H1 (cell line): ENCODE measurements at regions not wholly inside any gene's neighbourhood (a gene's known extent, or its start where the extent isn't known, plus 50 kb on each side); places are given as distances from the start of the nearest gene placed in this dataset.
A peak's percentile ranks its signal among the peaks of the same experiment; 100 is the strongest.

ENCODE experiments used
- CTCF ChIA-PET: fragments of 300-600 bp; sonication (Branson Sonifier 250); formaldehyde crosslinking; loops from one replicate; lab custom pipeline; 2021; ENCODE audit not compliant: partially characterized antibody; lab: Charles Lee
- POLR2A ChIA-PET: fragments of 300-600 bp; sonication (Branson Sonifier 250); formaldehyde crosslinking; loops from one replicate; lab custom pipeline; 2021; ENCODE audit warnings: inconsistent platforms; ENCODE audit not compliant: partially characterized antibody; lab: Charles Lee
- DNase-seq, 2 experiments: peaks; one replicate each; pipeline versions ENCODE4 v3.0.0 to v3.0.0-alpha.2; 2010 to 2022; ENCODE audit warnings: low spot score in 2 of 2, low read depth in 1 of 2, mixed read lengths in 1 of 2
- FAIRE-seq: peaks from 2 replicates; lab custom pipeline; 2011; peaks lifted over from hg19 to GRCh38; lab: Jason Lieb, UNC
- H2AFZ ChIP-seq: 2 replicates; pipeline ENCODE4 v1.8.1; 2012; ENCODE audit warnings: low read length, inconsistent platforms
- H2AK5ac ChIP-seq: 2 replicates; pipeline ENCODE4 v1.6.1; 2013; ENCODE audit warnings: low read depth, low read length
- H2BK120ac ChIP-seq: replicated peaks from 2 replicates; pipeline ENCODE3; 2013; ENCODE audit warnings: low read depth, low read length, inconsistent platforms
- H2BK12ac ChIP-seq: 2 replicates; pipeline ENCODE4 v1.6.1; 2013; ENCODE audit warnings: low read depth, low read length
- H2BK15ac ChIP-seq: 2 replicates; pipeline ENCODE4 v1.6.1; 2013; ENCODE audit warnings: low read length
- H2BK20ac ChIP-seq: 2 replicates; pipeline ENCODE4 v1.6.1; 2013; ENCODE audit warnings: low read length
- H2BK5ac ChIP-seq: 2 replicates; pipeline ENCODE4 v1.6.1; 2013; ENCODE audit warnings: low read depth, low read length
- H3K14ac ChIP-seq: 2 replicates; pipeline ENCODE4 v1.6.1; 2013; ENCODE audit warnings: inconsistent platforms; ENCODE audit not compliant: insufficient read length
- H3K18ac ChIP-seq: 2 replicates; pipeline ENCODE4 v1.6.1; 2013; ENCODE audit warnings: low read length; ENCODE audit errors: extremely low read depth
- H3K23ac ChIP-seq: 2 replicates; pipeline ENCODE4 v1.6.1; 2013; ENCODE audit warnings: inconsistent platforms; ENCODE audit not compliant: insufficient read length
- H3K23me2 ChIP-seq: 2 replicates; pipeline ENCODE4 v1.6.1; 2013; ENCODE audit warnings: low read depth, low read length
- H3K27ac ChIP-seq: 2 replicates; pipeline ENCODE4 v1.6.1; 2011; ENCODE audit warnings: low read depth, low read length, inconsistent platforms
- H3K27me3 ChIP-seq, 4 experiments: replicated peaks in 1 of 4; 1 replicate in 1 of 4; 2 replicates in 3 of 4; pipeline versions ENCODE4 v1.6.1 to v1.8.1; 2011 to 2013; ENCODE audit warnings: low read length in 3 of 4, mild to moderate bottlenecking in 3 of 4, inconsistent platforms in 2 of 4, mixed read lengths in 2 of 4, moderate library complexity in 1 of 4; ENCODE audit not compliant: control insufficient read depth in 3 of 4, insufficient read depth in 3 of 4; ENCODE audit errors: extremely low read depth in 1 of 4
- H3K36me3 ChIP-seq, 4 experiments: 2 replicates each; pipeline versions ENCODE4 v1.6.1 to v1.8.1; 2011 to 2013; ENCODE audit warnings: mild to moderate bottlenecking in 4 of 4, low read length in 3 of 4, moderate library complexity in 2 of 4, control low read depth in 1 of 4, inconsistent platforms in 1 of 4; ENCODE audit not compliant: insufficient read depth in 4 of 4, control insufficient read depth in 2 of 4
- H3K4ac ChIP-seq: replicated peaks from 2 replicates; pipeline ENCODE3; 2013; ENCODE audit warnings: low read length, low read depth, mixed read lengths, inconsistent platforms; ENCODE audit not compliant: insufficient read length
- H3K4me1 ChIP-seq, 4 experiments: replicated peaks in 1 of 4; 1 replicate in 1 of 4; 2 replicates in 3 of 4; pipeline versions ENCODE4 v1.6.1 to v1.8.1; 2011 to 2013; ENCODE audit warnings: low read length in 3 of 4, inconsistent platforms in 2 of 4, mixed read lengths in 1 of 4; ENCODE audit not compliant: insufficient read depth in 4 of 4, control insufficient read depth in 3 of 4
- H3K4me2 ChIP-seq, 2 experiments: 2 replicates each; pipeline versions ENCODE4 v1.6.1 to v1.8.1; 2011 to 2013; ENCODE audit warnings: low read depth in 2 of 2, low read length in 2 of 2, control low read depth in 1 of 2, inconsistent platforms in 1 of 2, mild to moderate bottlenecking in 1 of 2; ENCODE audit not compliant: insufficient read depth in 1 of 2
- H3K4me3 ChIP-seq, 4 experiments: fragments of 200-600, 300-600 bp in 1 of 4; sonication (generic), shearing (Covaris generic), sonication (Bioruptor Twin) in 1 of 4; 2 replicates each; pipeline versions ENCODE4 v1.5.1 to v1.8.1; 2011 to 2016; ENCODE audit warnings: low read length in 4 of 4, low read depth in 3 of 4, control low read depth in 2 of 4, inconsistent platforms in 2 of 4, mild to moderate bottlenecking in 2 of 4, mixed read lengths in 1 of 4, moderate library complexity in 1 of 4; ENCODE audit not compliant: insufficient read depth in 2 of 4; ENCODE audit errors: extremely low read depth in 1 of 4
- H3K56ac ChIP-seq: replicated peaks from 2 replicates; pipeline ENCODE3; 2013; ENCODE audit warnings: low read depth, mild to moderate bottlenecking, mixed read lengths, low read length, inconsistent platforms; ENCODE audit not compliant: insufficient read length
- H3K79me1 ChIP-seq: 2 replicates; pipeline ENCODE4 v1.6.1; 2013; ENCODE audit warnings: low read depth, low read length, control low read depth
- H3K79me2 ChIP-seq, 2 experiments: 2 replicates each; pipeline versions ENCODE4 v1.6.1 to v1.8.1; 2012 to 2013; ENCODE audit warnings: low read length in 2 of 2, mild to moderate bottlenecking in 2 of 2, inconsistent platforms in 1 of 2; ENCODE audit not compliant: insufficient read depth in 2 of 2, control insufficient read depth in 1 of 2
- H3K9ac ChIP-seq, 4 experiments: replicated peaks in 1 of 4; 1 replicate in 1 of 4; 2 replicates in 3 of 4; pipeline versions ENCODE4 v1.6.1 to v1.8.1; 2011 to 2013; ENCODE audit warnings: low read depth in 3 of 4, low read length in 3 of 4, control low read depth in 2 of 4, mild to moderate bottlenecking in 2 of 4, moderate library complexity in 2 of 4, inconsistent platforms in 1 of 4; ENCODE audit errors: extremely low read depth in 1 of 4
- H3K9me3 ChIP-seq, 2 experiments: 2 replicates each; pipeline versions ENCODE4 v1.6.1 to v1.8.1; 2012 to 2013; ENCODE audit warnings: mild to moderate bottlenecking in 2 of 2, moderate library complexity in 2 of 2, control low read depth in 1 of 2, inconsistent platforms in 1 of 2, low read depth in 1 of 2, low read length in 1 of 2, mixed read lengths in 1 of 2; ENCODE audit not compliant: insufficient read depth in 2 of 2
- H4K20me1 ChIP-seq, 2 experiments: replicated peaks in 1 of 2; 2 replicates each; pipeline versions ENCODE3 to v1.8.1; 2011 to 2013; ENCODE audit warnings: inconsistent platforms in 2 of 2, low read length in 2 of 2, mild to moderate bottlenecking in 1 of 2; ENCODE audit not compliant: insufficient read depth in 2 of 2, control insufficient read depth in 1 of 2
- H4K5ac ChIP-seq: 2 replicates; pipeline ENCODE4 v1.6.1; 2013; ENCODE audit warnings: low read length, low read depth, mixed read lengths, inconsistent platforms; ENCODE audit not compliant: insufficient read length
- H4K8ac ChIP-seq: 2 replicates; pipeline ENCODE4 v1.8.0; 2013; ENCODE audit warnings: mild to moderate bottlenecking, moderate library complexity, low read length, inconsistent platforms; ENCODE audit not compliant: insufficient read depth; ENCODE audit errors: extremely low read depth
- H4K91ac ChIP-seq: replicated peaks from 2 replicates; pipeline ENCODE3; 2013; ENCODE audit warnings: low read length, mixed read lengths, inconsistent platforms; ENCODE audit not compliant: insufficient read length
- ASH2L ChIP-seq: fragments of 200-600, 300-600 bp; sonication (generic); IDR thresholded peaks from one replicate; pipeline ENCODE4 v1.7.1; 2017; ENCODE audit warnings: low read length
- GABPA ChIP-seq: IDR thresholded peaks from 2 replicates; pipeline ENCODE4 v1.6.1; 2011; ENCODE audit warnings: mild to moderate bottlenecking, low read length, moderate library complexity, borderline replicate concordance; ENCODE audit not compliant: insufficient read depth
- HDAC2 ChIP-seq, 2 experiments: fragments of 300-600 bp in 1 of 2; sonication (generic) in 1 of 2; IDR thresholded peaks; 2 replicates each; pipeline ENCODE4 v1.6.1; 2011 to 2012; ENCODE audit warnings: low read depth in 2 of 2, low read length in 2 of 2, mild to moderate bottlenecking in 2 of 2, moderate library complexity in 2 of 2, borderline replicate concordance in 1 of 2, inconsistent platforms in 1 of 2
- MAFK ChIP-seq: IDR thresholded peaks from 2 replicates; pipeline ENCODE4 v1.6.1; 2012; ENCODE audit warnings: low read depth, mild to moderate bottlenecking, improper control_type of control experiment, low read length
- RAD21 ChIP-seq, 2 experiments: IDR thresholded peaks in 1 of 2; conservative IDR thresholded peaks in 1 of 2; 2 replicates each; pipeline ENCODE4 v1.6.1; 2011; ENCODE audit warnings: low read depth in 2 of 2, low read length in 2 of 2, improper control_type of control experiment in 1 of 2, inconsistent platforms in 1 of 2, mild to moderate bottlenecking in 1 of 2, moderate library complexity in 1 of 2
- RBBP5 ChIP-seq: IDR thresholded peaks from 2 replicates; pipeline ENCODE4 v1.7.1; 2012; ENCODE audit warnings: low read depth, mild to moderate bottlenecking, inconsistent platforms, low read length, moderate library complexity, borderline replicate concordance
- YY1 ChIP-seq: IDR thresholded peaks from 2 replicates; pipeline ENCODE4 v1.6.1; 2011; ENCODE audit warnings: low read depth, mild to moderate bottlenecking, low read length
- WGBS, 2 experiments: shearing (Covaris generic) in 1 of 2; methylation state at CpG; one replicate each; pipeline versions ENCODE4 v1.1.6 to v1.1.7; 2013 to 2015; ENCODE audit warnings: low lambda C conversion rate in 2 of 2, mixed read lengths in 2 of 2, inconsistent platforms in 1 of 2, low coverage in 1 of 2, missing lambda C conversion rate in 1 of 2; ENCODE audit not compliant: insufficient replicate concordance in 2 of 2, insufficient coverage in 1 of 2, insufficient read length in 1 of 2; ENCODE audit errors: extremely low coverage in 1 of 2, missing lambda C conversion rate in 1 of 2; 5-methylcytosine and 5-hydroxymethylcytosine counted together
- TF ChIP-seq, protein P1 (sequence below): IDR thresholded peaks from 2 replicates; pipeline ENCODE4 v1.6.1; 2011; ENCODE audit warnings: low read depth, mild to moderate bottlenecking, low read length; ENCODE audit not compliant: insufficient read depth
- TF ChIP-seq, protein P2 (sequence below): IDR thresholded peaks from 2 replicates; pipeline ENCODE4 v1.6.1; 2012; ENCODE audit warnings: inconsistent platforms

DNA sequence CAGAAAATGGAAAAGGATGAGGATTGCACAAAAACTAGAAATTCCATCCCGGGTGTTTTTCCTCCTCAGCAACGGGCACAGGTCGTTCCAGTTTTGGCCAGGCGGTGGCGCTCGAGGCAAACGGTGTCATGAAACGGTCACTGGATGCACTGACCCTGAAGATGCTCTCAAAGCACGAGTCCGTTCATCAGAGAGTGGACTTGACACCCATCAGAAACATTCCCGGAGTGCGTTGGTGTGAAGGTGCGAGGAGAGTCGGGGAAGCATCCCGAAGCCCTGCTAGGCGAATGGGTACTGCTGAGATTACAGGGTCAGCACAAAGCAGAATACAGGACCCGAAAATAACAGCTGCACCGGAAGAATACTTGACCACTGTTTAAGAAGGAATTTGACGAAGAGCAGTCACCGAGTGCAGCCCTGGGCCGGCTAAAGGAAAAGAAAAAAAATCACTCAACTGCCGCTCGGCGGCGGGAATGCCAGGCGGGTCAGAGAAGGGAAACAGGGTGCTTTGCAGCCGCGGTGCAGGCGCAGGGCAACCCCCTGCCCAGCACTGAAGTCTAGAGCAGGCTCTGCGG lies 71.7 kb upstream of the ETS2 start:
- 0 out of 2 replicates have a peak overlapping the region, but pooled peaks have one; percentile 20 for H2BK15ac ChIP-seq
- no peaks in the 10 kb centered on the region; the same call in 1 of the 2 replicates for H3K79me1 ChIP-seq
- ChIA-PET CTCF (interaction anchor here (0.6 to 2.6 kb wide), 12 partner anchors 11 to 404 kb away, joined by 3 to 12 read pairs (median 4); no protein-coding TSS in a partner anchor), POLR2A (interaction anchor here (1.1 to 1.5 kb wide), 2 partner anchors 76 to 249 kb away, joined by 3 read pairs; no protein-coding TSS in a partner anchor)
- H3K23me2 ChIP-seq: no peaks in the 10 kb centered on the region
- no peak overlapping the region for H4K8ac ChIP-seq
- no peaks in the 10 kb centered on the region for H3K79me2 ChIP-seq
- peak overlapping the region; percentile 87 for H4K5ac ChIP-seq
- 3% methylated on average over 30 of the region's 30 CpGs; no CpG with 5 or more reads in 1 of the 2 experiments for WGBS, 2 experiments
- FAIRE-seq (peak; percentile 71), DNase-seq (peak; percentile 54 to 100)
- no peak overlapping the region for H2AK5ac ChIP-seq
- no peaks in the 10 kb centered on the region for H3K27me3 ChIP-seq
- no peak overlapping the region; a peak in 2 of 7 replicates for H3K9ac ChIP-seq
- peak overlapping the region; percentile 48 for H3K27ac ChIP-seq
- 0 out of 2 replicates have a peak overlapping the region, but pooled peaks have one; percentile 88 for H2AFZ ChIP-seq
- H2BK5ac ChIP-seq: no peak overlapping the region; the same call in 1 of the 2 replicates
- peaks cover 0 to 2% (median 0%) of the 10 kb centered on the region in 4 experiments; a peak in 1 of 7 replicates for H3K4me1 ChIP-seq
- no peak overlapping the region for H3K14ac ChIP-seq
- no peak overlapping the region for H3K23ac ChIP-seq
- H2BK12ac ChIP-seq: no peak overlapping the region; the same call in 1 of the 2 replicates
- peak overlapping the region in 3 of 4 experiments; percentile 26 to 48 (median 48); a peak in 6 of 8 replicates for H3K4me3 ChIP-seq
- no peaks in the 10 kb centered on the region for H3K36me3 ChIP-seq
- H3K4ac ChIP-seq: no peak overlapping the region
- H3K4me2 ChIP-seq: peak overlapping the region; percentile 1 to 68; a peak in 3 of 4 replicates
- peak overlapping the region; percentile 75; the same call in 1 of the 2 replicates for H3K18ac ChIP-seq
- no peaks in the 10 kb centered on the region for H4K20me1 ChIP-seq
- peak overlapping the region; percentile 34 for H2BK120ac ChIP-seq
- H3K9me3 ChIP-seq: no peaks in the 10 kb centered on the region
- peak overlapping the region; percentile 67 for H3K56ac ChIP-seq
- H4K91ac ChIP-seq: peak overlapping the region; percentile 5
- peak overlapping the region; percentile 51; the same call in 1 of the 2 replicates for H2BK20ac ChIP-seq
- TF ChIP-seq RBBP5 (no peak; the same call in 1 of the 2 replicates), ASH2L (peak; percentile 63), YY1 (0 out of 2 replicates have a peak, but pooled peaks have one; percentile 36), GABPA (no peak), MAFK (no peak), RAD21 (IDR thresholded peaks at IDR 0.05 in 1 of 2, conservative IDR thresholded peaks at IDR 0.05 in 1 of 2; ENCODE audit: low read depth in 2 of 2, low read length in 2 of 2) (peak; percentile 93 to 94), HDAC2 (IDR thresholded peaks at IDR 0.05; ENCODE audit: borderline replicate concordance in 1 of 2, low read depth in 2 of 2, low read length in 2 of 2) (no peak)
- TF ChIP-seq, protein P1, sequence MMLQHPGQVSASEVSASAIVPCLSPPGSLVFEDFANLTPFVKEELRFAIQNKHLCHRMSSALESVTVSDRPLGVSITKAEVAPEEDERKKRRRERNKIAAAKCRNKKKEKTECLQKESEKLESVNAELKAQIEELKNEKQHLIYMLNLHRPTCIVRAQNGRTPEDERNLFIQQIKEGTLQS: no peak
- TF ChIP-seq, protein P2, sequence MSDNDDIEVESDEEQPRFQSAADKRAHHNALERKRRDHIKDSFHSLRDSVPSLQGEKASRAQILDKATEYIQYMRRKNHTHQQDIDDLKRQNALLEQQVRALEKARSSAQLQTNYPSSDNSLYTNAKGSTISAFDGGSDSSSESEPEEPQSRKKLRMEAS: peak; percentile 96
